ENCODE measurements at regions not wholly inside any gene's neighbourhood (a gene's known extent, or its start where the extent isn't known, plus 50 kb on each side); places are given as distances from the start of the nearest gene placed in this dataset.

DNA sequence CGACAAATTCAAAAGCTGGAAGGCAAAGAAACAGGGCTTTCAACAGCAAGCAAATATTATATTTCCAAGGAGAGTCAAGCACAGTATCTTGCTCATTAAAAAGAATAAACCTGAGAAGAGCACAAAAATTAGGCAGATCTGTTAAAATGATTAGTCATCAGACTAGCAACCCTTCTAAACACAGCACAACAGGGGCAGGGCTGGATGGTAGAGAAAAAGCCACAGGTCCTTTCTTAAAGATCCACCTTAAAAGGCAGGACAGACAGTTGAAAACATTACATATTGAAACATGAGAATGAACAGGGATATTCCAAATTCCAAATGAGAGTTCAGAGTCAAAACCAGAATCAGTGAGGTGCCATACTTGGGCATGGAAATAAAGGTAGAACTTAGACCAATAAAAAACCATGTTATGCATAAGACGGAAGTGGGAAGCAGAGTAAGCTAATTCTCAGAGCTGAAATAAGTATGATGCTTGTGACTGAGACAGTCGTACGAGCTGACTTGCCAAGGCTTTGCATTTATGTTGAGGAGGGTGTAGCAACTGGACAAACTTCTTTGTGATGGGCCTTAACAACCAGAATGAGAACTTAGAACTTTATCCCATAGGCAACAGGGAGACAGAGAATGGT is 126.9 kb upstream of the FAM9B start:
- TF ChIP-seq, protein P1, sequence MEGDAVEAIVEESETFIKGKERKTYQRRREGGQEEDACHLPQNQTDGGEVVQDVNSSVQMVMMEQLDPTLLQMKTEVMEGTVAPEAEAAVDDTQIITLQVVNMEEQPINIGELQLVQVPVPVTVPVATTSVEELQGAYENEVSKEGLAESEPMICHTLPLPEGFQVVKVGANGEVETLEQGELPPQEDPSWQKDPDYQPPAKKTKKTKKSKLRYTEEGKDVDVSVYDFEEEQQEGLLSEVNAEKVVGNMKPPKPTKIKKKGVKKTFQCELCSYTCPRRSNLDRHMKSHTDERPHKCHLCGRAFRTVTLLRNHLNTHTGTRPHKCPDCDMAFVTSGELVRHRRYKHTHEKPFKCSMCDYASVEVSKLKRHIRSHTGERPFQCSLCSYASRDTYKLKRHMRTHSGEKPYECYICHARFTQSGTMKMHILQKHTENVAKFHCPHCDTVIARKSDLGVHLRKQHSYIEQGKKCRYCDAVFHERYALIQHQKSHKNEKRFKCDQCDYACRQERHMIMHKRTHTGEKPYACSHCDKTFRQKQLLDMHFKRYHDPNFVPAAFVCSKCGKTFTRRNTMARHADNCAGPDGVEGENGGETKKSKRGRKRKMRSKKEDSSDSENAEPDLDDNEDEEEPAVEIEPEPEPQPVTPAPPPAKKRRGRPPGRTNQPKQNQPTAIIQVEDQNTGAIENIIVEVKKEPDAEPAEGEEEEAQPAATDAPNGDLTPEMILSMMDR (IDR thresholded peaks at IDR 0.05) = no peak
- TF ChIP-seq POLR2A (IDR thresholded peaks at IDR 0.05) = no peak

All from adrenal gland (tissue), 5 donors.